Cardiac muscle cell (in vitro differentiated cells and primary cell): ENCODE measurements at regions not wholly inside any gene's neighbourhood (a gene's known extent, or its start where the extent isn't known, plus 50 kb on each side); places are given as distances from the start of the nearest gene placed in this dataset.
A peak's percentile ranks its signal among the peaks of the same experiment; 100 is the strongest.

Experiments
- DNase-seq, 2 donors: peaks; one replicate each; pipeline versions ENCODE4 v3.0.0 to v3.0.0-alpha.2; 2010 to 2017; ENCODE audit warnings: low read depth in 1 of 2, low spot score in 1 of 2
- H3K27ac ChIP-seq: fragments of 200-600 bp; sonication (generic); 2 replicates; pipeline ENCODE4 v1.5.1; 2016
- H3K27me3 ChIP-seq: fragments of 200-600 bp; sonication (generic); 2 replicates; pipeline ENCODE4 v1.6.0; 2016; ENCODE audit warnings: control low read depth
- H3K36me3 ChIP-seq: fragments of 200-600 bp; sonication (generic); 2 replicates; pipeline ENCODE4 v1.5.1; 2016; ENCODE audit warnings: control low read depth
- H3K4me1 ChIP-seq: fragments of 200-600 bp; sonication (generic); 2 replicates; pipeline ENCODE4 v1.8.1; 2017; ENCODE audit warnings: low read depth, mild to moderate bottlenecking, mixed run types
- H3K4me3 ChIP-seq: fragments of 200-600 bp; sonication (generic); 2 replicates; pipeline ENCODE4 v1.5.1; 2016; ENCODE audit warnings: mild to moderate bottlenecking
- H3K9me3 ChIP-seq: fragments of 200-600 bp; sonication (generic); 2 replicates; pipeline ENCODE4 v1.5.1; 2017; ENCODE audit warnings: low read depth, mild to moderate bottlenecking, control low read depth
- TF ChIP-seq, protein P1 (sequence below): IDR thresholded peaks from 2 replicates; pipeline ENCODE4 v1.5.1; 2012; ENCODE audit warnings: low read depth, mild to moderate bottlenecking, low read length

DNA sequence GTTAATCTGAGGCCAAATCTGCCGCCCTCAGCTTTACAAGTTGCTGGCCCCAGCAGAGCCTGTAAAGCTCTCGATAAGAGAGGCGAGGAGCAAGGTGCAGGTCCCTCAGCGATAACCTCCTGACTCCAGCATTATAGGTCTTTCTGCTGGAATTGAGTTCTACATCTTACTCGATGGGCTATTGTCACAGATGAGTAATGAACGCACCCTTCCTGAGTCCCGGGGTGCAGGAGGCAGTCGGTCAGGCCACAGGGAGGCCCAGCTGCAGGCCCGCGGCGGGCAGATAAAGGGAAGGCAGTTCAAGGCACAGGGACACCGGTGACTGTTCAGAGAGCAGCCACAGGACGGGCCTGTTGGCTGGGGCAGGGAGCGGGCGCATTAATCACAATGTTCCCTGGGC, 157.6 kb upstream of the OBI1 start:
- DNase-seq, result no peak
- no peaks in the 10 kb centered on the region for H3K27me3 ChIP-seq
- no peak overlapping the region for H3K27ac ChIP-seq

DNA sequence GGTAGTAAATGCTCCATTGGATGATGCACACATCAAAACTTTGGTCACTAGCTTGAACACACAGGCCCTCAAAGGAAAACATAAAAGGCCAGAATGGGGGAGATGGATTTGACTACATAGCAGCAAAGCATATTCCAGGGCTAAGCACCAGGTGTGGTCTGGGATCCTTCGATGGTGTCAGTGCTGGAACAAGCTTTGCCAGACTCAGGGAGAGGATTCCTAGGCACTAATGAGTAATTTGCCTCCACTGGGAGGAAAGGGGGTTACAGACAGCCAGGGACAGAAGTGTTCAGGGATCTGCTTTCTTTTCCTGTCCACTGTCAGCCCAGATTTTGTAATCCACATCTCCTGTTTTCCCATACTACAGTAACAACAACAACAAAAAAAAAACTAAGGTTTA, 157.2 kb upstream of the OBI1 start:
- TF ChIP-seq, protein P1, sequence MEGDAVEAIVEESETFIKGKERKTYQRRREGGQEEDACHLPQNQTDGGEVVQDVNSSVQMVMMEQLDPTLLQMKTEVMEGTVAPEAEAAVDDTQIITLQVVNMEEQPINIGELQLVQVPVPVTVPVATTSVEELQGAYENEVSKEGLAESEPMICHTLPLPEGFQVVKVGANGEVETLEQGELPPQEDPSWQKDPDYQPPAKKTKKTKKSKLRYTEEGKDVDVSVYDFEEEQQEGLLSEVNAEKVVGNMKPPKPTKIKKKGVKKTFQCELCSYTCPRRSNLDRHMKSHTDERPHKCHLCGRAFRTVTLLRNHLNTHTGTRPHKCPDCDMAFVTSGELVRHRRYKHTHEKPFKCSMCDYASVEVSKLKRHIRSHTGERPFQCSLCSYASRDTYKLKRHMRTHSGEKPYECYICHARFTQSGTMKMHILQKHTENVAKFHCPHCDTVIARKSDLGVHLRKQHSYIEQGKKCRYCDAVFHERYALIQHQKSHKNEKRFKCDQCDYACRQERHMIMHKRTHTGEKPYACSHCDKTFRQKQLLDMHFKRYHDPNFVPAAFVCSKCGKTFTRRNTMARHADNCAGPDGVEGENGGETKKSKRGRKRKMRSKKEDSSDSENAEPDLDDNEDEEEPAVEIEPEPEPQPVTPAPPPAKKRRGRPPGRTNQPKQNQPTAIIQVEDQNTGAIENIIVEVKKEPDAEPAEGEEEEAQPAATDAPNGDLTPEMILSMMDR, result no peak
- Histone ChIP-seq H3K36me3 (no peaks in the 10 kb centered on the region), H3K9me3 (no peaks in the 10 kb centered on the region), H3K4me3 (no peak overlapping the region), H3K27me3 (no peaks in the 10 kb centered on the region), H3K27ac (no peak overlapping the region), H3K4me1 (no peaks in the 10 kb centered on the region)
- DNase-seq, result no peak

More for the DNA sequence above, 157.6 kb upstream of the OBI1 start:
- TF ChIP-seq, protein P1, result no peak
- H3K4me1 ChIP-seq, result no peaks in the 10 kb centered on the region
- no peak overlapping the region for H3K4me3 ChIP-seq
- no peaks in the 10 kb centered on the region for H3K36me3 ChIP-seq
- H3K9me3 ChIP-seq, result no peaks in the 10 kb centered on the region

DNA sequence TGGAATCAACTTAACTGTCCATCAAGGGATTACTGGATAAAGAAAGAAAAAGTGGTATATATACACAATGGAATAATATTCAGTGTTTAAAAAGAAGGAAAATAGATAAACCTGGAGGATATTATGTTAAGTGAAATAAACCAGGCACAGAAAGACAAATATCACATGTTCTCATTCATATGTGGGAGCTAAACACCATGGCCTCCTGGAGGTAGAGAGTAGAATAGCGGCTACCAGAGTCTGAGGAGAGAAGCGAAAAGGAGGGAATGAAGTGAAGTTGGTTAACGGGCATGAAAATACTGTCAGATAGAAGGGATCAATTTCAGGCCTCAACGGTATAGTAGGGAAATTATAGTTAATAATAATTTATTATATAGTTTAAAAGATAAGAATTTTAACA, 147.5 kb upstream of the OBI1 start:
- Histone ChIP-seq H3K9me3 (no peaks in the 10 kb centered on the region), H3K27me3 (peaks cover 3% of the 10 kb centered on the region), H3K36me3 (no peaks in the 10 kb centered on the region), H3K4me3 (no peak overlapping the region), H3K27ac (no peak overlapping the region), H3K4me1 (no peaks in the 10 kb centered on the region)
- peak in 1 of 2 donors; percentile 1 for DNase-seq
- TF ChIP-seq, protein P1, result peak; percentile 21

DNA sequence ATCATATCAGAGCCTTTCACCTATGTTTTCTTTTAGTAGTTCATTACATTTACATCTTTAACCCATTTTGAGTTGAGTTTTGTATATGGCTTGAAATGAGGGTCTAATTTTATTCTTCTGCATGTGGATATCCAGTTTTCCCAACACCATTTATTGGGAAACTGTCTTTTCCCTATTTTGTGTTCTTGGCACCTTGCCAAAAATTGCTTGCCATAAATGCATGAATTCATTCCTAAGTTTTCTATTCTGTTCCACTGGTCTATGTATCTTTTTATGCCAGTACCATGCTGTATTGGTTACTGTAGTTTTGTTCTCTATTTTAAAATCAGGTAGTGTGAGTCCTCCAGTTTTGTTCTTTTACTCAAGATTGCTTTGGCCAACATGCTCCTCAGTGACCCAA, 144.0 kb upstream of the OBI1 start:
- no peak for DNase-seq
- TF ChIP-seq, protein P1, result no peak
- H3K27ac ChIP-seq, result no peak overlapping the region
- H3K4me3 ChIP-seq, result no peak overlapping the region
- no peaks in the 10 kb centered on the region for H3K4me1 ChIP-seq
- H3K27me3 ChIP-seq, result no peaks in the 10 kb centered on the region
- no peaks in the 10 kb centered on the region for H3K36me3 ChIP-seq
- H3K9me3 ChIP-seq, result no peaks in the 10 kb centered on the region

DNA sequence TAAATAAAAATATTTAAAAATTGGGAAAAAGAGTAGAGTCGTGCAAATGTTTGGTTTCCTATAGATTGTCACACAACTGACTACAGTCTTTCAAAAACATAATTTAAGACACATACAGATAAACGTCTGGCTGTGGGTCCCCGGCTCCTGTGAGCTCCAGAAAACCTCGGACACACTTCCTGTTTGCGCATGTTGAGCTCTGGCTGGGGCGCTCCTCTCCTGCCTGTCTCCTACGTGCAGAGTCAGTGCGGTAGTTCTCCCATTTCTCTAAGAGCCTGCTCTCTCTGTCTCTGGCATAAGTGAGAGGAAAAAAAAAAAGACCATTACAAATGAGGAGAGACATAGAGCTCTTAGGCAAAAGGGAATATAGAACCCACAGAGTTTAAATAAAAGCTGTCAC, 128.2 kb upstream of the OBI1 start:
- no peak overlapping the region for H3K4me3 ChIP-seq
- TF ChIP-seq, protein P1, result no peak
- no peak overlapping the region for H3K27ac ChIP-seq
- DNase-seq, result peak in 1 of 2 donors; percentile 13
- no peaks in the 10 kb centered on the region for H3K36me3 ChIP-seq
- no peaks in the 10 kb centered on the region for H3K27me3 ChIP-seq
- no peaks in the 10 kb centered on the region for H3K4me1 ChIP-seq
- no peaks in the 10 kb centered on the region for H3K9me3 ChIP-seq

DNA sequence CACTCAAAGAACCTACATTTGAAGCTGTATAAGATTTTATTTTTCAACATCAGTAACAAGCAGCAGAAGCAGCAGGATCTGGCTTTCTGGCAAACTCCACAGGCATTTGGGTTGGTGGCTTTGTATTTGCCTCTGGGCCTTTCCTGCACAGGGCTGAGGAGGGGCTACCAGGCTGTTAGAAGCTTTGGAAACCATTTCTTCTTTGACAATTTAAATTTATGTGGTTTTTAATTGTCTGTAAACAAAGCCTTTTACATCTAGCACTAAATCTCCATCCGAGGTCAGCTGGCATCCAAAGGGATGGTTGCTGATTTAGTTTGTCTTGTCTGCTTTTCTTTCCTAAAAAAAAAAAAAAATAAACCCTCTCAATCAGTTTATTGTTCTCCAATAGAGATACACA, 127.5 kb upstream of the OBI1 start:
- no peak for DNase-seq
- Histone ChIP-seq H3K4me3 (no peak overlapping the region), H3K4me1 (no peaks in the 10 kb centered on the region), H3K27me3 (no peaks in the 10 kb centered on the region), H3K27ac (no peak overlapping the region), H3K9me3 (no peaks in the 10 kb centered on the region), H3K36me3 (no peaks in the 10 kb centered on the region)
- TF ChIP-seq, protein P1, result no peak
